Mesendoderm (in vitro differentiated cells): ENCODE measurements at regions not wholly inside any gene's neighbourhood (a gene's known extent, or its start where the extent isn't known, plus 50 kb on each side); places are given as distances from the start of the nearest gene placed in this dataset.

Experiments used
- DNase-seq: peaks from one replicate; pipeline ENCODE4 v3.0.0; 2013
- H2AK5ac ChIP-seq: 2 replicates; pipeline ENCODE4 v1.6.1; 2013; ENCODE audit warnings: low read length, inconsistent platforms
- H2BK120ac ChIP-seq: 2 replicates; pipeline ENCODE4 v1.6.1; 2013; ENCODE audit warnings: low read depth, mild to moderate bottlenecking, low read length, moderate library complexity, mixed read lengths
- H2BK15ac ChIP-seq: replicated peaks from 2 replicates; pipeline ENCODE4 v1.6.1; 2013; ENCODE audit warnings: low read depth, mild to moderate bottlenecking, moderate library complexity
- H2BK5ac ChIP-seq: 2 replicates; pipeline ENCODE4 v1.6.1; 2013; ENCODE audit warnings: low read length, inconsistent platforms
- H3K18ac ChIP-seq: 2 replicates; pipeline ENCODE4 v1.6.1; 2013; ENCODE audit warnings: mild to moderate bottlenecking, low read length, mixed read lengths
- H3K23ac ChIP-seq: one replicate; pipeline ENCODE4 v1.6.1; 2013; ENCODE audit warnings: low read length
- H3K27ac ChIP-seq: 2 replicates; pipeline ENCODE4 v1.5.1; 2013; ENCODE audit warnings: low read depth, mild to moderate bottlenecking, inconsistent platforms, low read length, moderate library complexity
- H3K27me3 ChIP-seq: 2 replicates; pipeline ENCODE4 v1.6.1; 2013; ENCODE audit warnings: low read length, control low read depth, mild to moderate bottlenecking, inconsistent platforms; ENCODE audit not compliant: insufficient read depth, poor library complexity
- H3K36me3 ChIP-seq: 2 replicates; pipeline ENCODE4 v1.6.1; 2013; ENCODE audit warnings: low read length, inconsistent platforms; ENCODE audit not compliant: control insufficient read depth, insufficient read depth
- H3K4ac ChIP-seq: one replicate; pipeline ENCODE4 v1.6.1; 2013; ENCODE audit warnings: low read depth, mild to moderate bottlenecking, low read length, moderate library complexity
- H3K4me1 ChIP-seq: 2 replicates; pipeline ENCODE4 v1.6.1; 2013; ENCODE audit warnings: low read depth, low read length, inconsistent platforms; ENCODE audit not compliant: control insufficient read depth
- H3K4me2 ChIP-seq: 2 replicates; pipeline ENCODE4 v1.6.1; 2013; ENCODE audit warnings: low read length
- H3K4me3 ChIP-seq: 2 replicates; pipeline ENCODE4 v1.5.1; 2013; ENCODE audit warnings: mild to moderate bottlenecking, low read length
- H3K56ac ChIP-seq: one replicate; pipeline ENCODE4 v1.6.1; 2013; ENCODE audit warnings: low read length
- H3K79me1 ChIP-seq: 2 replicates; pipeline ENCODE4 v1.6.1; 2013; ENCODE audit warnings: low read length, inconsistent platforms
- H3K79me2 ChIP-seq: 2 replicates; pipeline ENCODE4 v1.6.1; 2013; ENCODE audit warnings: mild to moderate bottlenecking, low read length; ENCODE audit not compliant: control insufficient read depth, insufficient read depth
- H3K9ac ChIP-seq: 2 replicates; pipeline ENCODE4 v1.6.1; 2013; ENCODE audit warnings: low read length, inconsistent platforms
- H4K5ac ChIP-seq: one replicate; pipeline ENCODE4 v1.6.1; 2013; ENCODE audit warnings: low read length
- H4K8ac ChIP-seq: one replicate; pipeline ENCODE4 v1.6.1; 2013; ENCODE audit warnings: low read depth, mild to moderate bottlenecking, control low read depth, low read length, moderate library complexity
- WGBS: extraction: QIAGEN DNeasy Blood & Tissue Kit; methylation state at CpG from one replicate; pipeline ENCODE4 v1.1.7; 2013; ENCODE audit warnings: low lambda C conversion rate, missing lambda C conversion rate; ENCODE audit not compliant: insufficient coverage; ENCODE audit errors: extremely low coverage; 5-methylcytosine and 5-hydroxymethylcytosine counted together

GRCh38 chr5:158549311-158549710 lies 550.4 kb downstream of the EBF1 start:
- H3K23ac ChIP-seq, result no peak overlapping the region
- H2BK5ac ChIP-seq, result no peak overlapping the region
- H2BK120ac ChIP-seq, result no peak overlapping the region
- no peaks in the 10 kb centered on the region for H3K36me3 ChIP-seq
- H4K8ac ChIP-seq, result no peak overlapping the region
- H3K18ac ChIP-seq, result no peak overlapping the region
- H3K4ac ChIP-seq, result no peak overlapping the region
- H3K79me1 ChIP-seq, result no peaks in the 10 kb centered on the region
- no peak overlapping the region for H3K27ac ChIP-seq
- H3K9ac ChIP-seq, result no peak overlapping the region
- no peak overlapping the region for H2BK15ac ChIP-seq
- no peak overlapping the region for H2AK5ac ChIP-seq
- no peak overlapping the region for H3K4me3 ChIP-seq
- H3K27me3 ChIP-seq, result no peaks in the 10 kb centered on the region
- H3K79me2 ChIP-seq, result no peaks in the 10 kb centered on the region
- WGBS, result no CpG with 5 or more reads among the region's 4 CpGs
- DNase-seq, result no peak
- H3K4me1 ChIP-seq, result no peaks in the 10 kb centered on the region
- H3K4me2 ChIP-seq, result no peak overlapping the region
- no peak overlapping the region for H3K56ac ChIP-seq
- no peak overlapping the region for H4K5ac ChIP-seq

- no peak overlapping the region for H3K18ac ChIP-seq
- no peak overlapping the region for H2AK5ac ChIP-seq
- no peak overlapping the region for H3K4ac ChIP-seq
- H3K4me1 ChIP-seq, result no peaks in the 10 kb centered on the region
- no peak overlapping the region for H2BK120ac ChIP-seq
- no peak overlapping the region for H4K8ac ChIP-seq
- no peak overlapping the region for H3K4me3 ChIP-seq
- no peaks in the 10 kb centered on the region for H3K36me3 ChIP-seq
- H3K79me2 ChIP-seq, result no peaks in the 10 kb centered on the region
- H3K9ac ChIP-seq, result no peak overlapping the region
- H3K79me1 ChIP-seq, result no peaks in the 10 kb centered on the region
- no peak overlapping the region for H3K27ac ChIP-seq
- H2BK15ac ChIP-seq, result no peak overlapping the region
- H2BK5ac ChIP-seq, result no peak overlapping the region
- no peak overlapping the region for H4K5ac ChIP-seq
- H3K4me2 ChIP-seq, result no peak overlapping the region
- H3K23ac ChIP-seq, result no peak overlapping the region
- H3K27me3 ChIP-seq, result no peaks in the 10 kb centered on the region
- DNase-seq, result no peak
- WGBS, result no CpG with 5 or more reads among the region's 9 CpGs
- no peak overlapping the region for H3K56ac ChIP-seq
Observed at GRCh38 chr5:158546748-158547147, 553.0 kb downstream of the EBF1 start.

GRCh38 chr5:158545949-158546530 lies 553.7 kb downstream of the EBF1 start:
- no peaks in the 10 kb centered on the region for H3K79me1 ChIP-seq
- H4K5ac ChIP-seq, result no peak overlapping the region
- no peak overlapping the region for H3K4ac ChIP-seq
- WGBS, result no CpG with 5 or more reads among the region's 2 CpGs
- no peak overlapping the region for H2BK5ac ChIP-seq
- no peaks in the 10 kb centered on the region for H3K4me1 ChIP-seq
- no peak overlapping the region for H3K56ac ChIP-seq
- no peak overlapping the region for H3K4me2 ChIP-seq
- no peak overlapping the region for H3K18ac ChIP-seq
- no peak overlapping the region for H3K23ac ChIP-seq
- H2BK120ac ChIP-seq, result no peak overlapping the region
- no peak overlapping the region for H2BK15ac ChIP-seq
- no peak overlapping the region for H2AK5ac ChIP-seq
- no peak overlapping the region for H4K8ac ChIP-seq
- H3K27me3 ChIP-seq, result no peaks in the 10 kb centered on the region
- DNase-seq, result no peak
- no peak overlapping the region for H3K27ac ChIP-seq
- H3K9ac ChIP-seq, result no peak overlapping the region
- no peaks in the 10 kb centered on the region for H3K36me3 ChIP-seq
- H3K79me2 ChIP-seq, result no peaks in the 10 kb centered on the region
- H3K4me3 ChIP-seq, result no peak overlapping the region

DNA sequence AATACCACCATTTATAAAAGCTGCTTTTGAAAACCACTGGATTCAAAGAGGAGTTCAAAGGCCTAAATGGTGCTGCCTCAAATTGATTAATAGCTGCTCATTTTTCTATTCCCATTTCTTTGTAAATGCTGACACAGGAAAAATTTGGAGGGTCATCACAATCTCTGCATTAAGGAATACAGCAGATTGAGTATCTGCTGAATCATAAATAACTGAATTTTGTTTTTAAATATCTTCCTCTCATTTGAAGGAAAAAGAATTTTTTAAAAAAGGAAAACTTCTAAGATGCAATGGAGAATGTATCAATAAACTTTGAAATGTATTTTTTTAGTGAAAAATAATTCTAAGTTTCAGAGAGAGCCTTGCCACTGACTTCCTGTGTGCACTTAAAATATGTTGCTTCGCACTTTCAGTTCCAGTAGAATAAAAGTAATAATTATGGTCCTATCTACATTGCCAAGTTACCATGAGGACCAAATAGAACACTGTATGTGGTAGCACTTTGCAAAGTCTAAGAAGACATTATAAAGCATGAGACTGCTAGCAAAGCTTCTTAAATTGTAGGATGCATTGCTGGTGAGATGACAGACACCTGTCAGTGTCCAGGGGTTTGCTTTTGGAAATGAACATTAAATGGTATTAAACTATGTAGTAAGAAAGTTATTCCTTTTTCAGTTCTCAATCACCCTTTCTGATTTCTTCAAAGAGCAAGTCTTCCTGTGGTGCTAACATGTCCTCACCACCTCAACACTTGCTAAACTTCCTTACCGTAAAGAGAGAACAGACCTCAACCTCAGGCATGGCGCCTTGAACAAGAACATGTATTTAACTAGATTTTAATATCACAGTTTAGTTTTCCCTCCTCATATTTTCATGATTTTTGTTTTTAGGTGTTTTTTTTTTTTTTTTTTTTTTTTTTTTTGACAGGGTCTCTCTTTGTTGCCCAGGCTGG lies 555.1 kb downstream of the EBF1 start:
- H3K79me2 ChIP-seq, result no peaks in the 10 kb centered on the region
- no peak overlapping the region for H3K23ac ChIP-seq
- no peak overlapping the region for H3K4ac ChIP-seq
- DNase-seq, result no peak
- no CpG with 5 or more reads among the region's 3 CpGs for WGBS
- no peaks in the 10 kb centered on the region for H3K4me1 ChIP-seq
- H3K18ac ChIP-seq, result no peak overlapping the region
- H3K9ac ChIP-seq, result no peak overlapping the region
- H3K4me3 ChIP-seq, result no peak overlapping the region
- H4K5ac ChIP-seq, result no peak overlapping the region
- no peak overlapping the region for H4K8ac ChIP-seq
- no peaks in the 10 kb centered on the region for H3K27me3 ChIP-seq
- H3K56ac ChIP-seq, result no peak overlapping the region
- no peak overlapping the region for H2BK15ac ChIP-seq
- no peak overlapping the region for H2BK120ac ChIP-seq
- no peak overlapping the region for H2BK5ac ChIP-seq
- H2AK5ac ChIP-seq, result no peak overlapping the region
- no peaks in the 10 kb centered on the region for H3K79me1 ChIP-seq
- no peak overlapping the region for H3K27ac ChIP-seq
- no peaks in the 10 kb centered on the region for H3K36me3 ChIP-seq
- no peak overlapping the region for H3K4me2 ChIP-seq

GRCh38 chr5:158543539-158544387 lies 556.0 kb downstream of the EBF1 start:
- H4K8ac ChIP-seq, result no peak overlapping the region
- H4K5ac ChIP-seq, result no peak overlapping the region
- no peak overlapping the region for H3K4me2 ChIP-seq
- H3K79me2 ChIP-seq, result no peaks in the 10 kb centered on the region
- H3K56ac ChIP-seq, result no peak overlapping the region
- H3K27me3 ChIP-seq, result no peaks in the 10 kb centered on the region
- H3K4me1 ChIP-seq, result no peaks in the 10 kb centered on the region
- DNase-seq, result no peak
- WGBS, result no CpG with 5 or more reads among the region's 6 CpGs
- no peak overlapping the region for H3K9ac ChIP-seq
- H2AK5ac ChIP-seq, result no peak overlapping the region
- H3K23ac ChIP-seq, result no peak overlapping the region
- H3K4ac ChIP-seq, result no peak overlapping the region
- H2BK5ac ChIP-seq, result no peak overlapping the region
- H3K36me3 ChIP-seq, result no peaks in the 10 kb centered on the region
- H3K27ac ChIP-seq, result no peak overlapping the region
- H2BK120ac ChIP-seq, result no peak overlapping the region
- no peak overlapping the region for H3K18ac ChIP-seq
- H2BK15ac ChIP-seq, result no peak overlapping the region
- no peaks in the 10 kb centered on the region for H3K79me1 ChIP-seq
- H3K4me3 ChIP-seq, result no peak overlapping the region
